ENCODE measurements at regions not wholly inside any gene's neighbourhood (a gene's known extent, or its start where the extent isn't known, plus 50 kb on each side); places are given as distances from the start of the nearest gene placed in this dataset.

DNA sequence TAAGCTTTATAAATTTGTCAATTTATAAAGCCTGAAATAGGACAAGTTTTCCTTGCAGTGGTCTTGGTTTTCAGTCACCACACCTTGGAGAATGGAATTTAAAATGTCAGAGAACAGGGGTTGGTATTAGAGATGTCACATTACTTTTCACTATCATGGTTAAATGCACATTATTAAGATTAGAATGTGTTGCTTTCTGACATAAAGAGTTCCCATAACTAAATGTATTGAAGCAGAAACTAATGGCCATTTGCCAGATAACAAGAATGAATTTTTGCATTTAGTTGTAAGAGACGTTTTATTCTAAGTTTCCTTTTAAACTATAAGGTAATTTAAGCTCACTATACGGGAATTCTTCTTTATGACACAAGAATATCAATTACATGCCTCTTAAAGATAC, 172.3 kb downstream of the ARL4A start:
- TF ChIP-seq, protein P1, sequence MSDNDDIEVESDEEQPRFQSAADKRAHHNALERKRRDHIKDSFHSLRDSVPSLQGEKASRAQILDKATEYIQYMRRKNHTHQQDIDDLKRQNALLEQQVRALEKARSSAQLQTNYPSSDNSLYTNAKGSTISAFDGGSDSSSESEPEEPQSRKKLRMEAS (IDR thresholded peaks at IDR 0.05; ENCODE audit: insufficient read depth, insufficient read length), result no peak
- TF ChIP-seq, protein P2, sequence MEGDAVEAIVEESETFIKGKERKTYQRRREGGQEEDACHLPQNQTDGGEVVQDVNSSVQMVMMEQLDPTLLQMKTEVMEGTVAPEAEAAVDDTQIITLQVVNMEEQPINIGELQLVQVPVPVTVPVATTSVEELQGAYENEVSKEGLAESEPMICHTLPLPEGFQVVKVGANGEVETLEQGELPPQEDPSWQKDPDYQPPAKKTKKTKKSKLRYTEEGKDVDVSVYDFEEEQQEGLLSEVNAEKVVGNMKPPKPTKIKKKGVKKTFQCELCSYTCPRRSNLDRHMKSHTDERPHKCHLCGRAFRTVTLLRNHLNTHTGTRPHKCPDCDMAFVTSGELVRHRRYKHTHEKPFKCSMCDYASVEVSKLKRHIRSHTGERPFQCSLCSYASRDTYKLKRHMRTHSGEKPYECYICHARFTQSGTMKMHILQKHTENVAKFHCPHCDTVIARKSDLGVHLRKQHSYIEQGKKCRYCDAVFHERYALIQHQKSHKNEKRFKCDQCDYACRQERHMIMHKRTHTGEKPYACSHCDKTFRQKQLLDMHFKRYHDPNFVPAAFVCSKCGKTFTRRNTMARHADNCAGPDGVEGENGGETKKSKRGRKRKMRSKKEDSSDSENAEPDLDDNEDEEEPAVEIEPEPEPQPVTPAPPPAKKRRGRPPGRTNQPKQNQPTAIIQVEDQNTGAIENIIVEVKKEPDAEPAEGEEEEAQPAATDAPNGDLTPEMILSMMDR (IDR thresholded peaks at IDR 0.05; ENCODE audit: extremely low read depth in 1 of 2, insufficient read depth in 1 of 2, low read depth in 1 of 2, low read length in 2 of 2), result no peak
- no peak for TF ChIP-seq POLR2AphosphoS5 (IDR thresholded peaks at IDR 0.05; ENCODE audit: insufficient read depth, low read depth, low read length)

Measured in endothelial cell of umbilical vein (primary cell).